Naive thymus-derived CD8-positive, alpha-beta T cell (primary cell): ENCODE measurements at regions not wholly inside any gene's neighbourhood (a gene's known extent, or its start where the extent isn't known, plus 50 kb on each side); places are given as distances from the start of the nearest gene placed in this dataset.

Source experiments
- ATAC-seq, 2 donors: fragments of 150-1000 bp; cut with Tn5 transposase in 1 of 2; sonication (Bioruptor Pico), chemical (Tn5 transposase) in 1 of 2; 1 replicate in 1 of 2; 2 replicates in 1 of 2; pipeline ENCODE4 v1.10.0; 2021; ENCODE audit warnings: mild to moderate bottlenecking in 2 of 2, moderate library complexity in 2 of 2
- POLR2A ChIA-PET: fragments of 350-600 bp; sonication (Branson Sonifier 250); formaldehyde crosslinking; loops from one replicate; lab custom pipeline; 2021; ENCODE audit warnings: antibody characterized with exemption; lab: Charles Lee
- DNase-seq, 10 donors: peaks; one replicate each; pipeline versions ENCODE4 v3.0.0 to v3.0.0-alpha.2; 2020 to 2022
- H3K27ac Mint-ChIP-seq, 10 donors: one replicate each; pipeline ENCODE4 v1.8.0; 2020 to 2022; ENCODE audit warnings: mild to moderate bottlenecking in 10 of 10, mixed read lengths in 10 of 10, moderate library complexity in 4 of 10, inconsistent platforms in 1 of 10
- H3K27me3 Mint-ChIP-seq, 5 donors: one replicate each; pipeline ENCODE4 v1.8.0; 2021 to 2022; ENCODE audit warnings: mixed read lengths in 5 of 5
- H3K36me3 Mint-ChIP-seq, 3 donors: one replicate each; pipeline ENCODE4 v1.8.0; 2020 to 2022; ENCODE audit warnings: mixed read lengths in 3 of 3, mild to moderate bottlenecking in 2 of 3, inconsistent platforms in 1 of 3
- H3K4me1 Mint-ChIP-seq, 4 donors: one replicate each; pipeline ENCODE4 v1.8.0; 2021 to 2022; ENCODE audit warnings: mixed read lengths in 4 of 4
- H3K4me3 Mint-ChIP-seq, 10 donors: one replicate each; pipeline ENCODE4 v1.8.0; 2020 to 2022; ENCODE audit warnings: mild to moderate bottlenecking in 10 of 10, mixed read lengths in 10 of 10, moderate library complexity in 6 of 10, inconsistent platforms in 1 of 10
- H3K9me3 Mint-ChIP-seq, 9 donors: one replicate each; pipeline ENCODE4 v1.8.0; 2020 to 2022; ENCODE audit warnings: mixed read lengths in 9 of 9, mild to moderate bottlenecking in 3 of 9, inconsistent platforms in 1 of 9, moderate library complexity in 1 of 9

- peaks cover 0 to 11% (median 0%) of the 10 kb centered on the region in 9 donors for H3K9me3 Mint-ChIP-seq
- POLR2A ChIA-PET: no interaction called here
- no peak overlapping the region for H3K27ac Mint-ChIP-seq
- H3K4me3 Mint-ChIP-seq: no peak overlapping the region
- H3K36me3 Mint-ChIP-seq: no peaks in the 10 kb centered on the region
- H3K4me1 Mint-ChIP-seq: no peaks in the 10 kb centered on the region
- no peak for DNase-seq
- H3K27me3 Mint-ChIP-seq: no peaks in the 10 kb centered on the region
- ATAC-seq: no peak
Measured at GRCh38 chr13:109933476-109933875, 147.1 kb upstream of the IRS2 start.

DNA sequence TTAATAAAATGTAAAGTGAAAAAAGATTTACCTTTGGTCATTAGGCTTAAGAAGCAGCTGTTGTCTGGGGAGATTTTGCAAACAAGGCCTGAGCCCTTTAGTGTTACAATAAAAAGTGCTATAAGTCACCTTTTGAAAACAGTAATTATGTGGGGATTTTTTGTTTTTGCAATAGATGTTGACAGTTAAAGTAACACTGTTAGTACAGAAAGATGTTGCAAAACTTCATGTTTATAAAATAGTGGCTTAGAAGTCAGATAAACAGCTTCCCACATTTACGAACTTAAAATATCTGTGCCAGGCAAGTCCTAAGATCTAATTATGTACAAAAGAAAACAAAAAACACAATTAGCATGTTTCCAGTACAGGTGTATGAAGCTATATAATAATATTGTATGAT is 138.0 kb upstream of the IRS2 start:
- ATAC-seq (no peak), DNase-seq (no peak)
- no peaks in the 10 kb centered on the region for H3K9me3 Mint-ChIP-seq
- no peaks in the 10 kb centered on the region for H3K36me3 Mint-ChIP-seq
- H3K27ac Mint-ChIP-seq: peak overlapping the region in 1 of 10 donors; percentile 15
- no peak overlapping the region for H3K4me3 Mint-ChIP-seq
- POLR2A ChIA-PET: no interaction called here
- no peaks in the 10 kb centered on the region for H3K4me1 Mint-ChIP-seq
- H3K27me3 Mint-ChIP-seq: peaks cover 2 to 9% (median 6%) of the 10 kb centered on the region in 5 donors

- Mint-ChIP-seq H3K4me1 (no peaks in the 10 kb centered on the region), H3K4me3 (no peak overlapping the region), H3K27me3 (peaks cover 2 to 18% (median 8%) of the 10 kb centered on the region in 5 donors), H3K27ac (no peak overlapping the region), H3K36me3 (no peaks in the 10 kb centered on the region), H3K9me3 (no peaks in the 10 kb centered on the region)
- POLR2A ChIA-PET: no interaction called here
- no peak for ATAC-seq
- no peak for DNase-seq
Measured at GRCh38 chr13:109922518-109922917, 136.1 kb upstream of the IRS2 start.

DNA sequence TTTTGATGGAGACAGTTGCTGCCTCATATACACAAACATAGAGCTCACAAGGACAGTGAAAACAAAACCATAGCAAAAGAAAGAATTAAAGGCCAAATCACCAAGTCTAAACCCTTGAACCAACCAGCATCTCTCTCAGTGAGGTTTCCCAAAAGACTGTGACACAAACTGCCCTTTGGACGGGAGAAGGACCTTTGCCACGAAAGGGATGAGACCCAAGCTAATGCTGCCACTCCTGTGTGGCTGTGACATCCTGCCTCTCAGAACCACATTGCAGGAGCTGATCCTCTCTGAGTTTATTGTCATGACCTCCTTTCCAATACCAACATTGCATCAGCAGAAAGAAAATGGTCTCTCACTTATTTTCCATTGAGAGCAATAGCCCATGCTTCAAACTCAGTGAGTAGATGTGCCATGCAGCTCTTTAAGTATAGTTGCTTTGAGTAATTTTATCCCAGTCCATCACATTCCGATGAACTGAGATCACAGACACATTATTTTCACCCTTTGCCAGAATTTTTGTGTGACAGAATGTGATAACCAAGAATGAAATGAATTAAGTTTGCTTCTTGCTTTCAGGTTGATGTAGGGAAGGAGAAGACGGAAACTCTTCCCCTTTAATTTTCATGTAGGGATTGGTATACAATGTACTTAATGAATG is 133.5 kb upstream of the IRS2 start:
- no peaks in the 10 kb centered on the region for H3K36me3 Mint-ChIP-seq
- peaks cover 2 to 18% (median 7%) of the 10 kb centered on the region in 5 donors for H3K27me3 Mint-ChIP-seq
- H3K27ac Mint-ChIP-seq: no peak overlapping the region
- POLR2A ChIA-PET: no interaction called here
- H3K4me3 Mint-ChIP-seq: no peak overlapping the region
- H3K9me3 Mint-ChIP-seq: no peaks in the 10 kb centered on the region
- DNase-seq (no peak), ATAC-seq (no peak)
- H3K4me1 Mint-ChIP-seq: no peaks in the 10 kb centered on the region

- Mint-ChIP-seq H3K4me1 (no peaks in the 10 kb centered on the region), H3K4me3 (no peak overlapping the region), H3K27me3 (peaks cover 5 to 18% (median 7%) of the 10 kb centered on the region in 5 donors), H3K9me3 (no peaks in the 10 kb centered on the region), H3K36me3 (no peaks in the 10 kb centered on the region), H3K27ac (no peak overlapping the region)
- DNase-seq: no peak
- ATAC-seq: no peak
- POLR2A ChIA-PET: no interaction called here
Measured at GRCh38 chr13:109918179-109918711, 131.9 kb upstream of the IRS2 start.

DNA sequence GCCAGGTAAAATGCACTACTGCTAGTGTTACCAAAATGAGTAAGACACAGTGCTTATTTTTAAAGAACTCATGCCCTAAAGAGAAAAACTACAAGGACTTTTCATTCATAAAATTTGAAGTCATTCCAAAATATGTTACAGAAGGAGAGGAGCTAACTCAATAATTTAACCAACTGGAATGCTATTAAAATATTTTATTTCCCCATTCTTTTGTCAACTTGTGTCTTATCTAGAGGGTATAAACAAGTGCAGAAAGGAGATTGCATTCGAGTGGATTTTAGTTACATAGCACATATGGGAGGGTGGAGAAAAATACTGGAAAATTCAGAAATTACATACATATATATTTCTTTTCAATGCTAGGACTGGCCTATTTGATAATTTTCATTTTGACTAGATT is 131.0 kb upstream of the IRS2 start:
- Mint-ChIP-seq H3K4me1 (no peaks in the 10 kb centered on the region), H3K9me3 (no peaks in the 10 kb centered on the region), H3K27ac (no peak overlapping the region), H3K36me3 (no peaks in the 10 kb centered on the region), H3K27me3 (peaks cover 5 to 18% (median 7%) of the 10 kb centered on the region in 5 donors), H3K4me3 (no peak overlapping the region)
- no peak for ATAC-seq
- DNase-seq: no peak
- POLR2A ChIA-PET: no interaction called here

DNA sequence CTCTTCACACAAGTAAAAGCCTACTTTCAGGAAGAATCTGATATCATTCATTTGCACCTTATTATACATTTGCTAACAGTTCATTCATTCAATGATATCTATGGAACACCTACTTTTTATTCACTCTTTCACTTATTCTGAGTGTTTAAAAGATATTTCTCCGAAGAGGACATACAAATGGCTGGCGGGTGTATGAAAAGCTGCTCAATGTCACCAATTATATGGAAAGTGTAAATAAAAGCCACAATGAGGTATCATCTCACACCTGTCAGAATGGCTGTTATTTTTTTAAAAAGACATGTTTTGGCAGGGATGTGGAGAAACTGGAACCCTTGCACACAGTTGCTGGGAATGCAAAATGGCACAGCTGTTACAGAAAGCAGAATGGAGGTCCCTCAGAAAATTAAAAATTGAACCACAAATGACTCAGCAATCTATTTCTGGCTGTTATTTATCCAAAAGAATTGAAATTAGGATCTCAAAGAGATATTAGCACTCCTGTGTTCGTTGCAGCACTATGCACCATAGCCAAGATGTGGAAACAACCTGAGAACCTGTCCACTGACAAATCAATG is 127.6 kb upstream of the IRS2 start:
- no peak for DNase-seq
- no peaks in the 10 kb centered on the region for H3K9me3 Mint-ChIP-seq
- no peak overlapping the region for H3K4me3 Mint-ChIP-seq
- no peaks in the 10 kb centered on the region for H3K36me3 Mint-ChIP-seq
- no peak overlapping the region for H3K27ac Mint-ChIP-seq
- peaks cover 2 to 29% (median 6%) of the 10 kb centered on the region in 5 donors for H3K27me3 Mint-ChIP-seq
- no peaks in the 10 kb centered on the region for H3K4me1 Mint-ChIP-seq
- POLR2A ChIA-PET: no interaction called here
- no peak for ATAC-seq

DNA sequence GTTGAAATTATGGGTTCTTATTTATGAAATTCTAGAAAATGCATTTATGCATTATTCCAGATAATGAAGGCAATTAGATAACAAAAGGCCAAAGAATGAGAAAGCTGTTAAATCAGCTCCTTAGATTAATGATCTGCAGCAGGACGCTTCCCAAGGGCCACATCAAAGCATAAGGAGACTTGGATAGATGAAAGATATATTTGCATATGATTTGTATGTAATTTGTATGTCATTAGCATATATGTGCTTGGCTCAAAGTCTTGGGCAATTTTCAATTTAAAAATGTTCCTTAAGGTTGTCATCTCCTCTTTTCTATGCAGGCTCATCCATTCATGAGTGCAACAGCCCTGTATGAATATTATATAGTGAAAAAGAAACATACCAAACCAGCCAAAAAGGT is 126.8 kb upstream of the IRS2 start:
- Mint-ChIP-seq H3K4me1 (no peaks in the 10 kb centered on the region), H3K27ac (no peak overlapping the region), H3K4me3 (no peak overlapping the region), H3K27me3 (peaks cover under 1 to 23% (median 4%) of the 10 kb centered on the region in 5 donors), H3K9me3 (peaks cover 0 to 2% (median 0%) of the 10 kb centered on the region in 9 donors), H3K36me3 (no peaks in the 10 kb centered on the region)
- POLR2A ChIA-PET: no interaction called here
- DNase-seq (no peak), ATAC-seq (no peak)

DNA sequence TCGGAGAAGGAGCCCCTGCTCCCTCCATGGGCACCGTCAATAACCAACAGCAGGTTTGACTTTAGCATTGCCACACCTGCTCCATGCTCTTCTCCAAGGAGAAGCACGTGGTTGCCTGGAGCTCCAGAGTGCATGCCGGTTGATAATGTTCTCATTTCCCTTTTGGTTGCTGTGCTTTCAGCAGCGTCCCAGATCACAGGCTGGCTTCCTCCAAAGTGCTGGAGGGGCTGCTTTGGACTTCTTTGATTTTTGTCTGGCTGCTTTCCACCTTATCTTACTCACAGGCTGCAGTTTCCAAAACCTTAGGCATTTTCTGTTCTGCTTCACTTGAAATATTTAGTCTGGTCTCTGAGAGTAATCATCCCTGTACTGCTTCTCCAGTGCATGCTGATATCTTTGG is 123.8 kb upstream of the IRS2 start:
- Mint-ChIP-seq H3K27me3 (peaks cover 2 to 29% (median 8%) of the 10 kb centered on the region in 5 donors), H3K9me3 (peaks cover 0 to 4% (median 0%) of the 10 kb centered on the region in 9 donors), H3K4me1 (no peaks in the 10 kb centered on the region), H3K36me3 (no peaks in the 10 kb centered on the region), H3K4me3 (no peak overlapping the region), H3K27ac (no peak overlapping the region)
- no peak for ATAC-seq
- DNase-seq: no peak
- POLR2A ChIA-PET: no interaction called here

DNA sequence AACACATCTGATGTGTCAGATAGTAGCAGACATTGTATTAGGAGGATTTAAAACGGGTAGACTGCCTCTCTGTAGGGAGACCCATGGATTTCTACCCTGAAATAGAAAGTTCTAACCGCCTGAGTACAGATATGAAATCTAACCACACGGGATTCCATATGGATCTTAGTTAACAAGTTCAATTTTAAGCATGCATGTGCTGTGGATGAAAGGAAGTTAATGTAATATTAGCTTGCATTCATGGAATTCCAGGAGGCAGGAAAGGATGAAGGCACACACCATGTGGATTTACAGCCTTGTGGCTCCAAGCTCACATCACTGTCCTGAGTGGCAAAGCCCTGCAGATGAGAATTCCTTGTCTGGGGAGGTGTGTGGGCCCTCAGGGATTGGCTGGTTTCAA is 120.6 kb upstream of the IRS2 start:
- Mint-ChIP-seq H3K9me3 (peaks cover 0 to 12% (median 2%) of the 10 kb centered on the region in 9 donors), H3K4me3 (no peak overlapping the region), H3K27ac (no peak overlapping the region), H3K36me3 (no peaks in the 10 kb centered on the region), H3K4me1 (no peaks in the 10 kb centered on the region), H3K27me3 (peaks cover 0 to 28% (median 7%) of the 10 kb centered on the region in 5 donors)
- DNase-seq (no peak), ATAC-seq (no peak)
- POLR2A ChIA-PET: no interaction called here

DNA sequence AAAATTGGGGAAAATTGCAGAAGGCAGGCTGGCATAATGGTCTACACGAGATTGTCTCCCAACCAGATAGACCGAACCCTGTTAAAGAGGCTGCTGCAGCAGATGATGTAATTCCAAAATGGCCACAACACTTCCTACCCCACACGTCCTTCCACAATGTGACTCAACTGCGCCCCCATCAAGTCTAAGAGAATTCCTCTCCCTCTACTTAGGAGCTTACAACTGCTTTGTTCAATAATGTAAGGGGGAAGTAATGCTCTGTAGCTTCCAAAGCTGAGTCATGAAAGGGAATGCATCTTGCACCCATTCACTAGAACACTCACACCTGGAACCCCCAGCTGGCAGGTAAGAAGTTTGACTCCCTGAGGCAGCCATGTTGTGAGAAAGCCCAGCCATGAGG is 117.8 kb upstream of the IRS2 start:
- no peaks in the 10 kb centered on the region for H3K4me1 Mint-ChIP-seq
- no peaks in the 10 kb centered on the region for H3K36me3 Mint-ChIP-seq
- H3K9me3 Mint-ChIP-seq: peaks cover 0 to 12% (median 2%) of the 10 kb centered on the region in 9 donors
- no peak overlapping the region for H3K4me3 Mint-ChIP-seq
- POLR2A ChIA-PET: no interaction called here
- no peak overlapping the region for H3K27ac Mint-ChIP-seq
- peaks cover 1 to 26% (median 7%) of the 10 kb centered on the region in 5 donors for H3K27me3 Mint-ChIP-seq
- no peak for ATAC-seq
- no peak for DNase-seq

DNA sequence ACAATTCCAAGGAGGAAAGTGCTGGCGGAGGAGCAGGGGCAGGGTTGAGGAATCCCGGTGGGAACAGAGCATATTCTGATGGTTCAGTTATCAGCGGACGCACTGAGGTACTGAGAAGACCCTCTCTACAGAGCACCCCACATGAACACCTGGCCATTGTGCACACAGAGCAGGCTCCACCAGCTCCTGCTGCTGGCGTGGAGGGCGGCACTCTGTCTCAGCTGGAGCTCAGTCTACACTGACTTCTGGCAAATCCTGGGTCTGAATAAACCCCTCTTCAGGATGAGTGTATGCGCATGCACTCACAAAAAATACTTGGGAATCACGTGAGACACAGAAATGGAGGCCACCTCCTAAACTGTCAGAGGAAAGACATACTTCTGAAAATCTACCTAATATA is 114.4 kb upstream of the IRS2 start:
- Mint-ChIP-seq H3K27ac (no peak overlapping the region), H3K4me3 (no peak overlapping the region), H3K27me3 (peaks cover 1 to 18% (median 11%) of the 10 kb centered on the region in 5 donors), H3K9me3 (peaks cover 0 to 12% (median 0%) of the 10 kb centered on the region in 9 donors), H3K4me1 (no peaks in the 10 kb centered on the region), H3K36me3 (no peaks in the 10 kb centered on the region)
- DNase-seq (no peak), ATAC-seq (no peak)
- POLR2A ChIA-PET: no interaction called here

DNA sequence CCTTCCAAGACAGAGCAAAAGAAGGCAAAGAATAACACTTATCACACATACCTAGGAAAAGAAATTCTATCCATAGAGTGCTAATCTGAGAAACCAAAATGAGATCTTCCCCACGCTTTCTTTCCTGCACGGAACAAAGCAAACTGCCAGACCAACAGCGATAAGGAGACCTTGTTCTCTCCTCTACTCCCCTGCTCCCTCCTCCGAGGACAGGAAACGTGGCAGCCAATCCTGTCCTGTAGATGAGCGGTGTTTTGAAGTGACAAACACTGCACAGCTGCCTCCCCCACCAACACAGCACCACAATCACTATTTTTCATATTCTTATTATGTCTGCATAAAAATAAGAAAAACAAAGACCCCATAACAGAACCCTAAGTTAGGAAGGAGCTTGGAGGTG is 113.9 kb upstream of the IRS2 start:
- no peaks in the 10 kb centered on the region for H3K36me3 Mint-ChIP-seq
- ATAC-seq (no peak), DNase-seq (no peak)
- POLR2A ChIA-PET: no interaction called here
- H3K9me3 Mint-ChIP-seq: peaks cover 0 to 12% (median 0%) of the 10 kb centered on the region in 9 donors
- H3K4me3 Mint-ChIP-seq: no peak overlapping the region
- H3K27me3 Mint-ChIP-seq: peaks cover 1 to 18% (median 11%) of the 10 kb centered on the region in 5 donors
- no peak overlapping the region for H3K27ac Mint-ChIP-seq
- H3K4me1 Mint-ChIP-seq: no peaks in the 10 kb centered on the region
